ENCODE measurements at regions not wholly inside any gene's neighbourhood (a gene's known extent, or its start where the extent isn't known, plus 50 kb on each side); places are given as distances from the start of the nearest gene placed in this dataset.

GRCh38 chr20:10893321-10893720 is 219.5 kb upstream of the JAG1 start:
- Histone ChIP-seq H3K79me2 (ENCODE audit: insufficient read depth, low read length) (no peaks in the 10 kb centered on the region), H3K9me2 (ENCODE audit: insufficient read depth) (no peaks in the 10 kb centered on the region), H3K9ac (ENCODE audit: low read length) (no peak overlapping the region), H2AFZ (ENCODE audit: low read depth, low read length, poor library complexity, severe bottlenecking) (no peak overlapping the region), H3K27ac (ENCODE audit: low read depth, low read length) (no peak overlapping the region), H3K27me3 (ENCODE audit: insufficient read depth, low read length) (no peaks in the 10 kb centered on the region), H3K4me2 (ENCODE audit: low read length) (no peak overlapping the region), H3K36me3 (ENCODE audit: control insufficient read depth in 1 of 2, insufficient read depth in 2 of 2, low read length in 2 of 2) (no peaks in the 10 kb centered on the region), H4K20me1 (ENCODE audit: insufficient read depth) (no peaks in the 10 kb centered on the region), H3K4me1 (ENCODE audit: control insufficient read depth in 1 of 2, insufficient read depth in 2 of 2, low read length in 2 of 2) (no peaks in the 10 kb centered on the region), H3K4me3 (replicated peaks in 1 of 2; ENCODE audit: low read depth in 1 of 2, low read length in 2 of 2) (no peak overlapping the region), H3K9me3 (ENCODE audit: control insufficient read depth in 1 of 2, insufficient read depth in 1 of 2, low read depth in 1 of 2, low read length in 2 of 2) (no peaks in the 10 kb centered on the region)
- BruUV-seq (replicated peaks): no TSS peak
- intact Hi-C loops (cut with micrococcal nuclease): no loop called here
- POLR2A ChIA-PET: no interaction called here
- CTCF ChIA-PET: no interaction called here
- no peak for TF ChIP-seq SIN3A (IDR thresholded peaks at IDR 0.05; ENCODE audit: low read depth)
- no peak for TF ChIP-seq EZH2 (IDR thresholded peaks at IDR 0.05)
- no peak for TF ChIP-seq CEBPB (IDR thresholded peaks at IDR 0.05; ENCODE audit: low read depth)
- TF ChIP-seq SRF (IDR thresholded peaks at IDR 0.05; ENCODE audit: low read depth): no peak
- no peak for TF ChIP-seq POLR2A (IDR thresholded peaks at IDR 0.05; ENCODE audit: borderline replicate concordance, extremely low read depth, insufficient read depth, insufficient read length)
- TF ChIP-seq ATF3 (IDR thresholded peaks at IDR 0.05): no peak
- no peak for TF ChIP-seq SP1 (IDR thresholded peaks at IDR 0.05; ENCODE audit: low read depth)
- no peak for TF ChIP-seq ELF1 (IDR thresholded peaks at IDR 0.05; ENCODE audit: borderline replicate concordance, low read depth)
- no peak for TF ChIP-seq ZFX (IDR thresholded peaks at IDR 0.05)
- TF ChIP-seq EGR1 (IDR thresholded peaks at IDR 0.05; ENCODE audit: low read depth): no peak
- TF ChIP-seq CTCF (IDR thresholded peaks at IDR 0.05 in 2 of 3, conservative IDR thresholded peaks at IDR 0.05 in 1 of 3; ENCODE audit: borderline replicate concordance in 1 of 3, insufficient read depth in 1 of 3, low read depth in 2 of 3, low read length in 2 of 3): no peak
- no peak for TF ChIP-seq MAX (IDR thresholded peaks at IDR 0.05)
- no peak for TF ChIP-seq ZNF274 (IDR thresholded peaks at IDR 0.05; ENCODE audit: low read depth, low read length)
- no peak for TF ChIP-seq RAD21 (IDR thresholded peaks at IDR 0.05; ENCODE audit: low read depth)
- no peak for TF ChIP-seq POLR2AphosphoS5 (IDR thresholded peaks at IDR 0.05; ENCODE audit: low read depth, low read length)
- TF ChIP-seq REST (IDR thresholded peaks at IDR 0.05; ENCODE audit: low read depth): no peak
- TF ChIP-seq FOSL1 (IDR thresholded peaks at IDR 0.05; ENCODE audit: low read depth): no peak
- TF ChIP-seq EZH2phosphoT487 (IDR thresholded peaks at IDR 0.05; ENCODE audit: borderline replicate concordance): no peak
- no peak for TF ChIP-seq ZBTB33 (IDR thresholded peaks at IDR 0.05; ENCODE audit: extremely low read depth, insufficient replicate concordance, low read length)
- ATAC-seq (no peak), DNase-seq (ENCODE audit: low read depth, low spot score) (no peak)
- RAD21 ChIA-PET (ENCODE audit: low non-redundant PET in 1 of 2, low total read pairs in 2 of 2, uncharacterized antibody in 2 of 2, unreplicated experiment in 2 of 2): no interaction called here
